Trophoblast cell (in vitro differentiated cells and primary cell): ENCODE measurements at regions not wholly inside any gene's neighbourhood (a gene's known extent, or its start where the extent isn't known, plus 50 kb on each side); places are given as distances from the start of the nearest gene placed in this dataset.

Experiments used
- DNase-seq, 2 donors: peaks; one replicate each; pipeline ENCODE4 v3.0.0-alpha.2; 2016
- H2AFZ ChIP-seq: 2 replicates; pipeline ENCODE4 v1.6.1; 2013; ENCODE audit warnings: low read length, moderate library complexity, mild to moderate bottlenecking; ENCODE audit not compliant: insufficient read depth, poor library complexity
- H2AK5ac ChIP-seq: 2 replicates; pipeline ENCODE4 v1.6.1; 2013; ENCODE audit warnings: mild to moderate bottlenecking, low read length
- H2BK120ac ChIP-seq: 2 replicates; pipeline ENCODE4 v1.6.1; 2013; ENCODE audit warnings: low read length, mild to moderate bottlenecking, moderate library complexity; ENCODE audit not compliant: insufficient read depth, poor library complexity
- H2BK12ac ChIP-seq: 2 replicates; pipeline ENCODE4 v1.6.1; 2013; ENCODE audit warnings: mild to moderate bottlenecking, low read length, moderate library complexity
- H2BK5ac ChIP-seq: 2 replicates; pipeline ENCODE4 v1.6.1; 2013; ENCODE audit warnings: low read length, low read depth, moderate library complexity, mild to moderate bottlenecking; ENCODE audit not compliant: poor library complexity
- H3K14ac ChIP-seq: 2 replicates; pipeline ENCODE4 v1.6.1; 2013; ENCODE audit warnings: mild to moderate bottlenecking, low read length
- H3K18ac ChIP-seq: 2 replicates; pipeline ENCODE4 v1.6.1; 2013; ENCODE audit warnings: mild to moderate bottlenecking, low read length
- H3K23ac ChIP-seq: 2 replicates; pipeline ENCODE4 v1.6.1; 2013; ENCODE audit warnings: low read length
- H3K27ac ChIP-seq: 2 replicates; pipeline ENCODE4 v1.5.1; 2013; ENCODE audit warnings: low read depth, mild to moderate bottlenecking, inconsistent platforms, low read length, moderate library complexity
- H3K27me3 ChIP-seq: 2 replicates; pipeline ENCODE4 v1.6.1; 2013; ENCODE audit warnings: inconsistent platforms, mild to moderate bottlenecking, low read length, moderate library complexity; ENCODE audit not compliant: insufficient read depth
- H3K36me3 ChIP-seq, 2 experiments: 1 replicate in 1 of 2; 2 replicates in 1 of 2; pipeline ENCODE4 v1.6.1; 2013; ENCODE audit warnings: low read length in 2 of 2, mild to moderate bottlenecking in 2 of 2, moderate library complexity in 1 of 2; ENCODE audit not compliant: insufficient read depth in 2 of 2, control insufficient read depth in 1 of 2
- H3K4ac ChIP-seq: 2 replicates; pipeline ENCODE4 v1.6.1; 2013; ENCODE audit warnings: low read depth, mild to moderate bottlenecking, low read length, moderate library complexity
- H3K4me1 ChIP-seq, 2 experiments: 1 replicate in 1 of 2; 2 replicates in 1 of 2; pipeline ENCODE4 v1.6.1; 2013; ENCODE audit warnings: low read length in 2 of 2, mild to moderate bottlenecking in 2 of 2, moderate library complexity in 1 of 2; ENCODE audit not compliant: insufficient read depth in 2 of 2, control insufficient read depth in 1 of 2
- H3K4me2 ChIP-seq: 2 replicates; pipeline ENCODE4 v1.6.1; 2013; ENCODE audit warnings: inconsistent platforms, mild to moderate bottlenecking, low read length, moderate library complexity
- H3K4me3 ChIP-seq: 2 replicates; pipeline ENCODE4 v1.5.1; 2013; ENCODE audit warnings: mild to moderate bottlenecking, low read depth, low read length, inconsistent platforms
- H3K79me1 ChIP-seq: one replicate; pipeline ENCODE4 v1.6.1; 2013; ENCODE audit warnings: low read length
- H3K79me2 ChIP-seq: 2 replicates; pipeline ENCODE4 v1.6.1; 2013; ENCODE audit warnings: low read length, mild to moderate bottlenecking; ENCODE audit not compliant: control insufficient read depth, insufficient read depth, poor library complexity
- H3K9ac ChIP-seq: 2 replicates; pipeline ENCODE4 v1.6.1; 2013; ENCODE audit warnings: mild to moderate bottlenecking, low read length
- H3K9me3 ChIP-seq: 2 replicates; pipeline ENCODE4 v1.6.1; 2013; ENCODE audit warnings: low read depth, mild to moderate bottlenecking, control low read depth, inconsistent platforms, low read length; ENCODE audit not compliant: insufficient read depth
- H4K12ac ChIP-seq: 2 replicates; pipeline ENCODE4 v1.6.1; 2013; ENCODE audit warnings: low read depth, mild to moderate bottlenecking, low read length, moderate library complexity
- H4K8ac ChIP-seq: 2 replicates; pipeline ENCODE4 v1.6.1; 2013; ENCODE audit warnings: low read depth, mild to moderate bottlenecking, low read length, moderate library complexity
- H4K91ac ChIP-seq: one replicate; pipeline ENCODE4 v1.6.1; 2013; ENCODE audit warnings: low read depth, mild to moderate bottlenecking, low read length, moderate library complexity
- WGBS: extraction: QIAGEN DNeasy Blood & Tissue Kit; methylation state at CpG from one replicate; pipeline ENCODE4 v1.1.7; 2013; ENCODE audit warnings: missing lambda C conversion rate; ENCODE audit not compliant: insufficient read length, insufficient coverage; ENCODE audit errors: extremely low coverage; 5-methylcytosine and 5-hydroxymethylcytosine counted together

DNA sequence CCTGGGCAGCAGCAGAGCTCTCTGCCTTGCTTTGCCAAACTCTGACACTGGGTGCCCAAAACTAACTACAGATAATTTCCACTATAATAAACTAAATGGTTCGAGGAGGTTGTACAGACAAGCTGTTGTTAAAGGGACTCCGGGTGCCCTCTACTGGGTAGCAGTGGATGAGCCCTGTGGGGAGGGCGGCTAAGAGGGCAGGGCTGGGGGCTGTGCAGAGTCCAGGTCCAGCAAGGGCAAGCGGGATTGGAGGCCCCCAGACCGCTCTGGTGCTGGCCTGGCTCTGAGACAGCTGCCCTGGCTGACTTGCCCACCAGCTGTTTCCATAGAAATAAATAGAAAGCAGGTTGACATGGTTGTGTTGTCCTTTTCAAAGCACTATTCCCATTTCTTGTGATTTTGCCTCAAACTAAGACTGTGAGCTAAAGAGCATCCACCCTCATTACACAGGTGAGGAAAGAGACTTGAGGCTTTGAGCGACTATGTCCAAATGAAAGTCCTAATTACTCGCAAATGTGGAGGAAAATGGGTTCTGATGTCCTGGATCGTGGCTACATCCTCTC lies 167.6 kb upstream of the CST7 start:
- no peak overlapping the region for H3K27ac ChIP-seq
- no peaks in the 10 kb centered on the region for H3K36me3 ChIP-seq
- H3K14ac ChIP-seq = no peak overlapping the region
- no peak overlapping the region for H4K8ac ChIP-seq
- no peak overlapping the region for H2BK120ac ChIP-seq
- H3K9ac ChIP-seq = no peak overlapping the region
- H4K91ac ChIP-seq = no peak overlapping the region
- H3K27me3 ChIP-seq = no peaks in the 10 kb centered on the region
- H2AK5ac ChIP-seq = no peak overlapping the region
- no peak overlapping the region for H3K18ac ChIP-seq
- H3K79me2 ChIP-seq = no peaks in the 10 kb centered on the region
- H3K4me1 ChIP-seq = no peaks in the 10 kb centered on the region
- no peak overlapping the region for H4K12ac ChIP-seq
- H3K4me3 ChIP-seq = no peak overlapping the region
- H3K4me2 ChIP-seq = no peak overlapping the region
- H2AFZ ChIP-seq = no peak overlapping the region
- no peaks in the 10 kb centered on the region for H3K9me3 ChIP-seq
- no peak overlapping the region for H2BK5ac ChIP-seq
- H3K4ac ChIP-seq = no peak overlapping the region
- no peaks in the 10 kb centered on the region for H3K79me1 ChIP-seq
- no CpG with 5 or more reads among the region's 8 CpGs for WGBS
- no peak overlapping the region for H3K23ac ChIP-seq
- H2BK12ac ChIP-seq = no peak overlapping the region
- DNase-seq = peak in 1 of 2 donors; percentile 23

DNA sequence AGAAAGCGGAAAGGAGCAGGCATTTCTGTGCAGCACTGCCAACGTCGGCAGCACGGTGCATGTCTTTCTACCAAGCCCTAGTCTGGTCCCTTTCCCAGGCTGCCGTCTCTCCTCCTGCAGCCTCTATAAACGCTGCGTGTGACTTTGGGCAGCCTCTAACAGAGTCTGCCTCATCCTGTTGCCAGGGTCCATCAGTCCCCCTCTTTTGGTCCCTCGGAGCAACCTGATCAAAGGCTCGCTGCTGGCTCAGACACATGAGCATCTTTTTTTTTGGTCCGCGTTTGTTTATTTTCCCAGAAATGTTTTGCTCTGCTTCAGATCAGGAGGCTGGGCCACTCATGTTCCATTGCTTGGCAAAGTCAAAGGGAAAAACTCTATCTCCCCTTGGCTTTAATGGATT lies 166.8 kb upstream of the CST7 start:
- Histone ChIP-seq H3K4me3 (no peak overlapping the region), H4K8ac (no peak overlapping the region), H3K79me1 (no peaks in the 10 kb centered on the region), H2BK12ac (no peak overlapping the region), H3K18ac (no peak overlapping the region), H3K4me1 (no peaks in the 10 kb centered on the region), H2AK5ac (no peak overlapping the region), H3K9ac (no peak overlapping the region), H3K4ac (no peak overlapping the region), H2AFZ (no peak overlapping the region), H2BK5ac (no peak overlapping the region), H4K12ac (no peak overlapping the region), H3K4me2 (no peak overlapping the region), H3K9me3 (no peaks in the 10 kb centered on the region), H2BK120ac (no peak overlapping the region), H3K14ac (no peak overlapping the region), H3K23ac (no peak overlapping the region), H3K79me2 (no peaks in the 10 kb centered on the region), H3K27me3 (no peaks in the 10 kb centered on the region), H4K91ac (no peak overlapping the region), H3K36me3 (no peaks in the 10 kb centered on the region), H3K27ac (no peak overlapping the region)
- DNase-seq = no peak
- WGBS = no CpG with 5 or more reads among the region's 11 CpGs

DNA sequence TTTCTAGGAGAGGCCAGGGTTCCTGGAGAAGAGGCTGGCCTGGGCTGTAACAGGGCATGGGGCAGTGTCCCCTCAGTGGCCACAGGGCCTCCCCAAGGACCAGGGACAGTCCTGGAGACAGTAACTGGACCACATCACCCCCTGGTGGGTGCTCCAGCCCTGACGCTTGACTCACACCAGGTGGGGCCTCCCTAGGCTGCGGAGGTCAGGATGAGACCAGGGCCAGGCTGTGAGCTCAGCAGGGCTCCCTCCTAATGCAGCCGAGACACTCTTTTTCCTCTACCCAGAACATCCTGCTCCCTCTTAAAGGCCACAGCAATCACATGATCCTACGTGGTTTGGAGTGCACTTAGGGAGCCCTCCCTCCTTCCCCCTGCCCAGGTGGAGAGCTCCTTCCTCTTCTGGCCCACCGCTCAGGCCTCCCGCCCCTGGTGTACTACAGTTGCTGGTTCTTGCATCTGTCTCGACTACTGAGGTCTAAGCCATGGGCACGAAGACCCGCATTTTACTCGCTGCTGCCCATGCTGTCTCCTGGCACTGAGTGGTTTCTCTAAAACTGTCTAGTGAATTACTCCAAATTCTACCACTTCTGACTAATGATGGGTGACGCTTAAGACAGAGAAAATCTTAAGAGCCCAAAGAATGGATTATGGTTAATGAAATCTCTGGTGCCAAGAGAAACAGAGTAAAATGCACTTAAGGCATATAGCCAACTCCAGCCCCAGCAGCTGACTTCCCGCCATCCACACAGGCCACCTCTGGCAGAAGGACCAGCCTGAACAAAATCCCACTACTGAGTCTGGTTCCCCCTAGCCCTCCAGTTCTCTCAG lies 166.1 kb upstream of the CST7 start:
- Histone ChIP-seq H3K79me1 (no peaks in the 10 kb centered on the region), H2BK12ac (no peak overlapping the region), H3K4me2 (no peak overlapping the region), H4K12ac (no peak overlapping the region), H3K23ac (no peak overlapping the region), H3K9ac (no peak overlapping the region), H4K91ac (no peak overlapping the region), H3K4me3 (no peak overlapping the region), H3K4me1 (no peaks in the 10 kb centered on the region), H3K18ac (no peak overlapping the region), H3K27ac (no peak overlapping the region), H3K27me3 (no peaks in the 10 kb centered on the region), H3K9me3 (no peaks in the 10 kb centered on the region), H3K36me3 (no peaks in the 10 kb centered on the region), H2AK5ac (no peak overlapping the region), H2BK5ac (no peak overlapping the region), H3K79me2 (no peaks in the 10 kb centered on the region), H2BK120ac (no peak overlapping the region), H4K8ac (no peak overlapping the region), H3K4ac (no peak overlapping the region), H2AFZ (no peak overlapping the region), H3K14ac (no peak overlapping the region)
- WGBS = no CpG with 5 or more reads among the region's 12 CpGs
- DNase-seq = no peak

DNA sequence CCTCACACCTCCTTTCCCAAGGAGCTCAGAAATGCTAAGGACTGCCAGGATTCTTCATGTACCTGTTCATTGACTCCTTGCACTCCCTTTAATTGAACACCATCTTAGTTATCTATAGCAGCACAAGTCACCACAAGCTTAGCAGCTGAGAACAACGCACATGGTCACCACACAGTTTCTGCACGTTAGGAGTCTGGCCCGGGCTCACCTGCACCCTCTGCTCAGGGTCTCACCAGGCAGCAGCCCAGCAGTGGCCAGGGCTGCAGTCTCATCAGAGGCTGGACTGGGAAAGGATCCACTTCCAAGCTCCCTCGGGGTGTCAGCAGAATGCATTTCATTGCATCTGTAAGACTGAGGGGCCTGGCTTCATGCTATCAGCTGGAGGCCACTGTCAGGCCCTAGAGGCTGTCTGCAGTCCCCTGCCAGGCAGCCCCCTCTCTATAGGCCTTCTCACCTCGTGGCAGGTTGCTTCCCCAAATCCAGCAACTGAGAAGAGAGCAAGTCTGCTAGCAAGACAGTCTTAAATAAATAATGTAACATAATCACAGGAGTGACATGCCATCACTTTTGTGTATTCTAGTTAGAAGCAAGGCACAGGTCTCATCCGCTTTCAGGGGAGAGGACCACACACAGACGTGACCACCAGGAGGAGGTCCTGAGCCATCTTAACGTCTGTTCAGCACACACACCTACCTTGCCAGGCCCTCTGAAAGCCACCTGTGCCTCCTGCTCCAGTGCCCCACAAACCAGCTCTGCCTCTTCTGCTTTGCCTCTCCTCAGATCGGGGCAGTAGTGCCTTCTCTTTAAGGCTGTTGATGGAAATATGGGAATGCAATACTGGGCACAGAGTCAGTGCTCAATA lies 165.2 kb upstream of the CST7 start:
- Histone ChIP-seq H4K8ac (no peak overlapping the region), H2BK5ac (no peak overlapping the region), H3K27ac (no peak overlapping the region), H3K36me3 (no peaks in the 10 kb centered on the region), H4K91ac (no peak overlapping the region), H3K4me3 (no peak overlapping the region), H3K79me2 (no peaks in the 10 kb centered on the region), H4K12ac (no peak overlapping the region), H3K79me1 (no peaks in the 10 kb centered on the region), H3K9ac (no peak overlapping the region), H2BK120ac (no peak overlapping the region), H3K4ac (no peak overlapping the region), H2AFZ (no peak overlapping the region), H3K9me3 (no peaks in the 10 kb centered on the region), H2AK5ac (no peak overlapping the region), H3K23ac (no peak overlapping the region), H3K27me3 (no peaks in the 10 kb centered on the region), H3K14ac (no peak overlapping the region), H2BK12ac (no peak overlapping the region), H3K18ac (no peak overlapping the region), H3K4me2 (no peak overlapping the region), H3K4me1 (no peaks in the 10 kb centered on the region)
- no peak for DNase-seq
- WGBS = no CpG with 5 or more reads among the region's 9 CpGs
